Pancreas (tissue), 10 donors: ENCODE measurements at regions not wholly inside any gene's neighbourhood (a gene's known extent, or its start where the extent isn't known, plus 50 kb on each side); places are given as distances from the start of the nearest gene placed in this dataset.

Experiments
- ATAC-seq, 4 donors: fragments of 200-7000 bp; cut with Tn5 transposase; one replicate each; pipeline versions ENCODE4 v1.8.0 to v1.9.1; 2020; ENCODE audit warnings: mild to moderate bottlenecking in 4 of 4, moderate library complexity in 4 of 4
- DNase-seq, 6 donors: peaks; one replicate each; pipeline ENCODE4 v3.0.0-alpha.2; 2020
- FAIRE-seq: peaks from 2 replicates; lab custom pipeline; 2012; peaks lifted over from hg19 to GRCh38; lab: Jason Lieb, UNC
- H3K27ac ChIP-seq, 4 donors: fragments of 200-600 bp; sonication (generic); 1 replicate in 3 of 4; 2 replicates in 1 of 4; pipeline versions ENCODE4 v1.5.0 to v1.8.0; 2020
- H3K27me3 ChIP-seq, 4 donors: fragments of 200-600 bp; one replicate each; pipeline ENCODE4 v1.8.0; 2021
- H3K36me3 ChIP-seq, 3 donors: fragments of 200-600 bp; sonication (generic) in 1 of 3; one replicate each; pipeline versions ENCODE4 v1.5.0 to v1.8.0; 2020 to 2021
- H3K4me1 ChIP-seq, 3 donors: fragments of 200-600 bp; one replicate each; pipeline ENCODE4 v1.8.0; 2021
- H3K4me3 ChIP-seq, 4 donors: fragments of 200-600 bp; sonication (generic) in 2 of 4; one replicate each; pipeline versions ENCODE4 v1.5.0 to v1.8.0; 2020 to 2021
- H3K9me3 ChIP-seq, 4 donors: fragments of 200-600 bp; one replicate each; pipeline ENCODE4 v1.8.0; 2021
- WGBS, 2 donors: extraction: QIAGEN DNeasy Blood & Tissue Kit; methylation state at CpG; one replicate each; pipeline ENCODE4 v1.1.7; 2013; 5-methylcytosine and 5-hydroxymethylcytosine counted together
- intact Hi-C, 3 donors: fragments of 100-400 bp; cut with DNase I; formaldehyde crosslinking; loops; one replicate each; pipeline versions ENCODE4 v1.11.1 to v1.14.2; 2022
- TF ChIP-seq, protein P1 (sequence below), 4 donors: fragments of 200-600 bp; sonication (generic) in 3 of 4; IDR thresholded peaks; one replicate each; pipeline versions ENCODE4 v1.5.0 to v1.8.0; 2021; ENCODE audit warnings: antibody characterized with exemption in 4 of 4
- donor health status: healthy with polysubstance abuse.
- donor health status: DM: no; HTN: no; CAD: no; lungs with moderate emphysema.
- donor health status: DM: no; HTN: no; CAD: no.
- donor health status: control.
- donor health status: control.
- donor health status: Bipolar disorder and iron deficiency.
- donor health status: DM: yes; HTN: yes; CAD: no.
- donor health status: DM: no; HTN: no; CAD: no.
- donor health status: DM: no; HTN: no; CAD: no.
- donor health status: DM: yes; HTN: yes; CAD: no.

DNA sequence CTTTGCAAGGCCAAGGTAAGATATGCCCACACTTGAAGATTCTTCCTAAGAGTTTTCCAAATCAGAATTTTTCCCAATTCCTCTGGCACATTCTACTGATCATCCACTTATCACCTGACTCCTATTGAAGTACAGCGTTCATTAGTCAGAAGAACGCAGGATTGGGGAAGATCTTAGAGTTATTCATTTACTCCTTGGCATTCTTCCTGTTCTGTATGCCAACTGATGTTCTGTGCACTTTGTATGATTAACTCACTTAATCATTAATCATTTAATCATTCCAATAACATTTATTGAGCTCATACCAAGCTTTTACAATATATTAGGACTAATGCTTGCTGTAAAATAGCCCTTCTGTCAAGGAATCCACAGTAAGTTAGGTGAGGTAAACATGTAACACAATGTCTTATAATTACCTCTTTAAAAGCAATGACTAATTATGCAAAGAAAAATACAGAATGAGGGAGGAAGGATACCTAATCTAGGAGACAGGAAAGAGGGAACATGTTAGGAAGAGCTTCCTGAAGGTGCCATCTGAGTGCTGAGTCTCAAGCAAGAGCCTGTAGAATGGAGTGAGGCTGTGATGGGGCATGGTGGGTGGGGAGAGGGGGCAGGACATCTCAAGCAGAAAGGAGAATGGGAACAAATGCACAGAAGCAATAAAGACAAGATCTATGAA, 71.1 kb upstream of the DPT start:
- DNase-seq (no peak), FAIRE-seq (peak; percentile 26)

DNA sequence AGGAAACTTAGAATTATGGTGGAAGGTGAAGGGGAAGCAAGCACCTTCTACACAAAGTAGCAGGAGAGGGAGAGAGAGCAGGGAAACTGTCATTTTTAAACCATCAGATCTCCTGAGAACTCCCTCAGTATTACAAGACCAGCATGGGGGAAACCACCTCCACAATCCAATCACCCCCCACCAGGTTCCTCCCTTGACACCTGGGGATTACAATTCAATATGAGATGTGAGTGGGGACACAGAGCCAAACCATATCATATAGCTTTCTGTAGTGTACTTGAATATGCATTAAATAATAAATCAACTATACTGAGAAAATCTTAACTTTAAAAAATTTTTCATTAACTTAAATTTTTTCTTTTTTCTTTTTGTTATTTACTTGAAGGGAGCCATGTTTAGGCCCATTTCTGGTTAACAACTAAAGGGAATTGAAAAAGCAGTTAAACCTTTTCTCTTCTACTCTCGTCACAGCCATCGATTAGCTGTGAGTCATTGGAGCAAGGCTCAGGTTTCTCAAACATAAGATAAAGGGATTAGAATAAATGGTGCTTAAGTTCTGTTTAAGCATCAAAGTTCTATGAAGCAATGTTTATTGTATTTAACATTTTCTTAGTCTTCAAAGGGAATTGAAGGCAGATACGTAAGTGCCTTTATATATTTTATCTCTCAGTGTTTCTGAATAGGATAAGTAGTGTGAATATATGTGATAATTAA, 72.2 kb upstream of the DPT start:
- Histone ChIP-seq H3K27me3 (no peaks in the 10 kb centered on the region), H3K4me1 (peaks cover 37 to 56% (median 54%) of the 10 kb centered on the region in 3 donors), H3K27ac (peak overlapping the region in 2 of 4 donors; percentile 45 to 53), H3K4me3 (no peak overlapping the region), H3K9me3 (no peaks in the 10 kb centered on the region), H3K36me3 (no peaks in the 10 kb centered on the region)
- FAIRE-seq (no peak), DNase-seq (peak in 3 of 6 donors; percentile 60 to 64 (median 63)), ATAC-seq (peak; percentile 82 to 91 (median 88))
- TF ChIP-seq, protein P1, sequence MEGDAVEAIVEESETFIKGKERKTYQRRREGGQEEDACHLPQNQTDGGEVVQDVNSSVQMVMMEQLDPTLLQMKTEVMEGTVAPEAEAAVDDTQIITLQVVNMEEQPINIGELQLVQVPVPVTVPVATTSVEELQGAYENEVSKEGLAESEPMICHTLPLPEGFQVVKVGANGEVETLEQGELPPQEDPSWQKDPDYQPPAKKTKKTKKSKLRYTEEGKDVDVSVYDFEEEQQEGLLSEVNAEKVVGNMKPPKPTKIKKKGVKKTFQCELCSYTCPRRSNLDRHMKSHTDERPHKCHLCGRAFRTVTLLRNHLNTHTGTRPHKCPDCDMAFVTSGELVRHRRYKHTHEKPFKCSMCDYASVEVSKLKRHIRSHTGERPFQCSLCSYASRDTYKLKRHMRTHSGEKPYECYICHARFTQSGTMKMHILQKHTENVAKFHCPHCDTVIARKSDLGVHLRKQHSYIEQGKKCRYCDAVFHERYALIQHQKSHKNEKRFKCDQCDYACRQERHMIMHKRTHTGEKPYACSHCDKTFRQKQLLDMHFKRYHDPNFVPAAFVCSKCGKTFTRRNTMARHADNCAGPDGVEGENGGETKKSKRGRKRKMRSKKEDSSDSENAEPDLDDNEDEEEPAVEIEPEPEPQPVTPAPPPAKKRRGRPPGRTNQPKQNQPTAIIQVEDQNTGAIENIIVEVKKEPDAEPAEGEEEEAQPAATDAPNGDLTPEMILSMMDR (IDR thresholded peaks at IDR 0.05) = no peak
- 17 to 19% methylated on average over 3 of the region's 3 CpGs for WGBS, 2 donors
- intact Hi-C loops = no loop called here

More for the DNA sequence above, 71.1 kb upstream of the DPT start:
- intact Hi-C loops = no loop called here
- Histone ChIP-seq H3K36me3 (no peaks in the 10 kb centered on the region), H3K9me3 (no peaks in the 10 kb centered on the region), H3K4me3 (no peak overlapping the region), H3K4me1 (peaks cover 37 to 56% (median 54%) of the 10 kb centered on the region in 3 donors), H3K27me3 (no peaks in the 10 kb centered on the region), H3K27ac (peak overlapping the region in 2 of 4 donors; percentile 45 to 53)
- ATAC-seq = peak; percentile 71 to 77 (median 74)
- TF ChIP-seq, protein P1 (IDR thresholded peaks at IDR 0.05) = no peak
- 14 to 24% methylated on average over 2 of the region's 2 CpGs for WGBS, 2 donors

DNA sequence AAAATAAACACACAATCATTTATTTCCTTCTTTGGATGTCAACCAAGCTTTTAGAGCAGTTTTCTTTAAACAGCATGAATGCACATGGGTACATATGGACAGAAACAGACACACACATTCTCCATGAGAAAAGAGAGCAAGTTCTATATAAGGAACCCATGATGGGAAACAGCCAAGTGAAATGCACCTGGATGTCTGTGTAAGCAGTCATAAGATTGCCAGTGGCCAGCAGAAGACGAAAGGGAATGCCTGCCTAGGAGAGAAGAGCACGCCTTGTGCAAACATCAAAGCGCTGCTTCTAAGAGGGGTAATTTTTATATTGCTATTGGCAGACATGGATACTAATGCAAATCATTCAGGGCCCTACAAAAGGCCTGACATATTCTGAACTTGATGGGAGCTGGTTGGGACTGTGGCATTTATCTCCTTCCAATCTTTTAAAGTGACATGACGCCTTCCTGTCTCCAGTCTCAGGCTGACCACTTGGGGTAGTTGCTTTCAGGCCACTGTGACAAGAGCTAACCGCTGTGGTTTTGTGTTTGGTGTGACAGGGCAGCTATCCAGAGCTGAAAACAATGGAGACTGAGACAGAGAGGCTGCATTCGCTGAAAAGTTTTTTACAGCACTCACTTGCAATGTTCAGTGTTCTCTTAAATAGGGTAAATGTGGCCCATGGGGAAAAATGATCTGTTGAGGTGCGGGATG, 75.0 kb upstream of the DPT start:
- peak in 3 of 4 donors; percentile 31 to 53 (median 34) for ATAC-seq
- Histone ChIP-seq H3K36me3 (no peaks in the 10 kb centered on the region), H3K27me3 (no peaks in the 10 kb centered on the region), H3K4me1 (peaks cover 35 to 53% (median 53%) of the 10 kb centered on the region in 3 donors), H3K9me3 (no peaks in the 10 kb centered on the region), H3K27ac (no peak overlapping the region), H3K4me3 (no peak overlapping the region)
- intact Hi-C loops = no loop called here
- TF ChIP-seq, protein P1 (IDR thresholded peaks at IDR 0.05) = no peak
- FAIRE-seq = no peak
- 49 to 54% methylated on average over 7 of the region's 7 CpGs for WGBS, 2 donors
- DNase-seq = peak in 2 of 6 donors; percentile 4 to 22

DNA sequence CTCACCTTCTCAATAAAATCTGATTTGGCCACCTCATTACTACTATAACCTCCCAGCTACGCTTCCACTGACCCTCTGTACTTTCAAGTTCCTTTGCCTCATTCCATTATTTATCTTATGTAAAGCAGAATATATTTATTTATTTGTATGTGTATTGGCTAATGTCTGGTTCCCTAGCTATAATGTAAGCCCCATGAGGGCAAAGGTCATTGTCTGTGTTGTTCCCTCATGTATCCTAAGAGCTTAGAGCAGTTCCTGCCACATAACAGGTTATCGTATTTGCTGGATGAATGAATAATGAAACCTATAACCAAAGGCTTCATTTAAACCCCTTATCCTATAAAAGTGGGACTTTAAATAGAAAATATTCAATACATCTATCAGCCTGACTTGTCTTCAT, 77.9 kb upstream of the DPT start:
- TF ChIP-seq, protein P1 (IDR thresholded peaks at IDR 0.05) = no peak
- no peak for FAIRE-seq

More for the DNA sequence above, 77.9 kb upstream of the DPT start:
- no peaks in the 10 kb centered on the region for H3K36me3 ChIP-seq
- no peaks in the 10 kb centered on the region for H3K9me3 ChIP-seq
- H3K27ac ChIP-seq = no peak overlapping the region
- no peak overlapping the region for H3K4me3 ChIP-seq
- WGBS, 2 donors = 93 to 96% methylated on average over 2 of the region's 2 CpGs
- DNase-seq (no peak), ATAC-seq (no peak)
- no peaks in the 10 kb centered on the region for H3K27me3 ChIP-seq
- H3K4me1 ChIP-seq = peaks cover 14 to 26% (median 26%) of the 10 kb centered on the region in 3 donors
- intact Hi-C loops = no loop called here
